Activated CD8-positive, alpha-beta memory T cell treated with anti-CD3 and anti-CD28 coated beads, Interleukin-2, amount 10 ng/mL, durations not matched to agents 7 days and 5 days (primary cell): ENCODE measurements at regions not wholly inside any gene's neighbourhood (a gene's known extent, or its start where the extent isn't known, plus 50 kb on each side); places are given as distances from the start of the nearest gene placed in this dataset.
"Not testable (repeated sequence)": the region's sequence is repeated elsewhere in the genome, so short reads cannot be mapped to it uniquely, and the experiment has no call there.

Experiments
- ATAC-seq: fragments of 150-1000 bp; cut with Tn5 transposase; one replicate; pipeline ENCODE4 v1.10.0; 2021; ENCODE audit warnings: moderate library complexity
- CTCF ChIA-PET: fragments of 350-600 bp; sonication (Branson Sonifier 250); formaldehyde crosslinking; loops from one replicate; lab custom pipeline; 2021; ENCODE audit warnings: antibody characterized with exemption; lab: Charles Lee
- DNase-seq: peaks from one replicate; pipeline ENCODE4 v3.0.0-alpha.2; 2020
- H3K27ac Mint-ChIP-seq: one replicate; pipeline ENCODE4 v1.8.0; 2021; ENCODE audit warnings: mild to moderate bottlenecking, mixed read lengths
- H3K27me3 Mint-ChIP-seq: one replicate; pipeline ENCODE4 v1.8.0; 2021; ENCODE audit warnings: mixed read lengths
- H3K36me3 Mint-ChIP-seq: one replicate; pipeline ENCODE4 v1.8.0; 2021; ENCODE audit warnings: mild to moderate bottlenecking, mixed read lengths
- H3K4me1 Mint-ChIP-seq: one replicate; pipeline ENCODE4 v1.8.0; 2021; ENCODE audit warnings: mixed read lengths
- H3K4me3 Mint-ChIP-seq: one replicate; pipeline ENCODE4 v1.8.0; 2021; ENCODE audit warnings: mild to moderate bottlenecking, moderate library complexity, mixed read lengths
- H3K9me3 Mint-ChIP-seq: one replicate; pipeline ENCODE4 v1.8.0; 2022; ENCODE audit warnings: low read depth, mixed read lengths

DNA sequence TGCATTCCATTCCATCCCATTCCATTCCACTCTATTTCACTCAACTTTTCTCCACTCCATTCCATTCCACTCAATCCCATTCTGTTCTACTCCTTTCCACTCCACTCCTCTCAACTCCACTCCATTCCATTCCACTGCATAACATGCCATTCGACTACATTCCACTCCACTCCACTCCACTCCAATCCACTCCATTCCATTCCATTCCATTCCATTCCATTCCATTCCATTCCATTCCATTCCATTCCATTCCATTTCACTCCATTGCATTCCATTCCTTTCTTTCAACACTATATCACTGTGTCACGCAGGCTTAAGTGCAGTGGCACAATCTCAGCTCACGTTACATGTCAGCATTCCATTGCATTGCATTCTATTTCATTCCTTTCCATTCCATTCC lies 1430.4 kb downstream of the TSPY10 start:
- H3K36me3 Mint-ChIP-seq = peaks cover 51% of the 10 kb centered on the region
- DNase-seq, H3K27ac Mint-ChIP-seq, ATAC-seq, CTCF ChIA-PET, H3K4me1 Mint-ChIP-seq, H3K27me3 Mint-ChIP-seq, H3K4me3 Mint-ChIP-seq: not testable (repeated sequence)
- H3K9me3 Mint-ChIP-seq = peaks cover 77% of the 10 kb centered on the region

DNA sequence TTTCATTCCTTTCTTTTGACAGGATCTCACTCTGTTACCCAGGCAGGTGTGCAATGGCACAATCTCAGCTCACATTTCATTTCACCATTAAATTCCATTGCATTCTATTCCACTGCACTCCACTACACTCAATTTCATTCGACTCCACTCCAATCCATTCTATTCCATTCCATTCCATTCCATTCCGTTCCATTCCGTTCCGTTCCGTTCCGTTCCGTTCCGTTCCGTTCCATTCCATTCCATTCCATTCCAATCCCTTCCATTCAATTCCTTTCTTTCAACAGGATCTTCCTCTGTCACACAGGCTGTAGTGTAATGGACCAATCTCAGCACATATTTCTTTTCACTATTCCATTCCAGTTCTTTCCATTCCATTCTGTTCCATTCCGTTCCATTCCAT lies 1445.7 kb downstream of the TSPY10 start:
- ATAC-seq = no peak
- H3K9me3 Mint-ChIP-seq = peaks cover 90% of the 10 kb centered on the region

DNA sequence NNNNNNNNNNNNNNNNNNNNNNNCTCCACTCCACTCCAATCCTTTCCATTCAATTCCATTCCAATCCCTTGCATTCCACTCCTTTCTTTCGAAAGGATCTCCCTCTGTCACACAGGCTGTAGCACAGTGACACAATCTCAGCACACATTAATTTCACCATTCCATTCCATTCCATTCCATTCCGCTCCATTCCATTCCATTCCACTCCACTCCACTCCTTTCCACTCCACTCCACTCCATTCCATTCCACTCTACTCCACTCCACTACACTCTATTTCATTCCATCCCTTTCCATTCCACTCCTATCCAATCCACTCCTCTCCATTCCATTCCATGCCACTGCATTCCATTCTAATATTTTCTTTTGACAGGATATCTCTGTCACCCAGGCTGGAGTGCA lies 1459.0 kb downstream of the TSPY10 start:
- no peak for ATAC-seq
- Mint-ChIP-seq H3K4me1 (no peaks in the 10 kb centered on the region), H3K27ac (no peak overlapping the region), H3K4me3 (no peak overlapping the region), H3K9me3 (peaks cover 93% of the 10 kb centered on the region), H3K27me3 (no peaks in the 10 kb centered on the region), H3K36me3 (peaks cover 47% of the 10 kb centered on the region)
- no peak for DNase-seq
- CTCF ChIA-PET = no interaction called here

More for the DNA sequence above, 1445.7 kb downstream of the TSPY10 start:
- CTCF ChIA-PET = no interaction called here
- Mint-ChIP-seq H3K27me3 (no peaks in the 10 kb centered on the region), H3K4me3 (no peak overlapping the region), H3K27ac (no peak overlapping the region), H3K36me3 (peaks cover 40% of the 10 kb centered on the region), H3K4me1 (no peaks in the 10 kb centered on the region)
- DNase-seq = no peak

DNA sequence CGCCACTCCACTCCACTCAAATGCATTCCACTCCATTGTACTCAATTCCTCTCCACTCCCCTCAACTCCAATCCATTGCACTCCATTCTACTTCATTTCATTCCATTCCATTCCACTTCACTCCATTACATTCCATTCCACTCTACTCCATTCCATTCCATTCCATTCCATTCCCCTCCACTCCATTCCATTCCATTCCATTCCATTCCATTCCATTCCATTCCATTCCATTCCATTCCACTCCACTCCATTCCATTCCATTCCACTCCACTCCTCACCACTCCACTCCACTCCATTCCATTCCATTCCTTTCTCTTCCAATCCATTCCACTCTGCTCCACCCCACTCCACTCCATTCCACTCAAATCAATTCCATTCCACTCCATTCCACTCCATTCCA lies 1459.9 kb downstream of the TSPY10 start:
- no peak overlapping the region for H3K27ac Mint-ChIP-seq
- H3K36me3 Mint-ChIP-seq = peaks cover 52% of the 10 kb centered on the region
- H3K4me3 Mint-ChIP-seq = no peak overlapping the region
- no peaks in the 10 kb centered on the region for H3K4me1 Mint-ChIP-seq
- H3K27me3 Mint-ChIP-seq = no peaks in the 10 kb centered on the region
- DNase-seq = no peak
- CTCF ChIA-PET = no interaction called here
- peaks cover 95% of the 10 kb centered on the region for H3K9me3 Mint-ChIP-seq
- ATAC-seq = no peak

DNA sequence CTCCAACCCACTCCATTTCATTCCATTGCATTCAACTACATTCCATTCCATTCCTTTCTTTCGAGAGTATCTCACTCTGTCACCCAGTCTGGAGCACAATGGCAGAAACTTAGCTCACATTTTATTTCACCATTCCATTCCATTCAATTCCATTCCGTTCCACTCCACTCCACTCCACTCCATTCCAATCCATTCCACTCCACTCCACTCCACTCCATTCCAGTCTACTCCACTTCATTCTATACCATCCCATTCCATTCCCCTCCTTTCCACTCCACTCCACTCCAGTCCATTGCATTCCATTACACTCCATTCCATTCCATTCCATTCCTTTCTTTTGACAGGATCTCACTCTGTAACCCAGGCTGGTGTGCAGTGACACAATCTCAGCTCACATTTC lies 1466.3 kb downstream of the TSPY10 start:
- Mint-ChIP-seq H3K4me1 (no peaks in the 10 kb centered on the region), H3K27ac (no peak overlapping the region), H3K9me3 (peaks cover 96% of the 10 kb centered on the region), H3K36me3 (peaks cover 58% of the 10 kb centered on the region), H3K27me3 (no peaks in the 10 kb centered on the region), H3K4me3 (no peak overlapping the region)
- no peak for ATAC-seq
- DNase-seq = no peak
- CTCF ChIA-PET = no interaction called here

DNA sequence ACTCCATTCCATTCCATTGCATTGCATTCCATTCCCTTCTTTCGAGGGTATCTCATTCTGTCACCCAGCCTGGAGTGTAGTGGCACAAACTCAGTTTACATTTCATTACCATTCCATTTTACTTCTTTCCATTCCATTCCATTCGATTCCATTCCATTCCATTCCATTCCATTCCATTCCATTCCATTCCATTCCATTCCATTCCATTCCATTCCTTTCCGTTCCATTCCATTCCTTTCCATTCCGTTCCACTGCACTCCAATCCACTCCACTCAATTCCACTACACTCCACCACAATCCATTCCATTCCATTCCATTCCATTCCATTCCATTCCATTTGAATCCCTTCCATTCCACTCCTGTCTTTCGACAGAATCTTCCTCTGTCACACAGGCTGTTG lies 1472.0 kb downstream of the TSPY10 start:
- H3K4me3 Mint-ChIP-seq, H3K27me3 Mint-ChIP-seq, H3K4me1 Mint-ChIP-seq, H3K27ac Mint-ChIP-seq, DNase-seq, CTCF ChIA-PET, ATAC-seq: not testable (repeated sequence)
- Mint-ChIP-seq H3K36me3 (peaks cover 43% of the 10 kb centered on the region), H3K9me3 (peaks cover 69% of the 10 kb centered on the region)

DNA sequence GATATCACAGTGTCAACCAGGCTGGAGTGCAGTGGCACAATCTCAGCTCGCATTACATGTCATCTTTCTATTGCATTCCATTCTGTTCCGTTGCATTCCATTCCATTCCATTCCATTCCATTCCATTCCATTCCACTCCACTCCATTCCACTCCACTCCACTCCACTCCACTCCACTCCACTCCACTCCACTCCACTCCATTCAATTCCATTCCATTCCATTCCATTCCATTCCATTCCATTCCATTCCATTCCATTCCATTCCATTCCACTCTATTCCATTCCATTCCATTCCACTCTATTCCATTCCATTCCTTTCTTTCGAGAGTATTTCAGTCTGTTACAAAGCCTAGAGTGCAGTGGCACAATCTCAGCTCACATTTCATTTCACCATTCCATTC lies 1486.5 kb downstream of the TSPY10 start:
- Mint-ChIP-seq H3K36me3 (peaks cover 45% of the 10 kb centered on the region), H3K9me3 (peaks cover 68% of the 10 kb centered on the region)
- H3K27ac Mint-ChIP-seq, ATAC-seq, H3K4me3 Mint-ChIP-seq, DNase-seq, CTCF ChIA-PET, H3K4me1 Mint-ChIP-seq, H3K27me3 Mint-ChIP-seq: not testable (repeated sequence)

DNA sequence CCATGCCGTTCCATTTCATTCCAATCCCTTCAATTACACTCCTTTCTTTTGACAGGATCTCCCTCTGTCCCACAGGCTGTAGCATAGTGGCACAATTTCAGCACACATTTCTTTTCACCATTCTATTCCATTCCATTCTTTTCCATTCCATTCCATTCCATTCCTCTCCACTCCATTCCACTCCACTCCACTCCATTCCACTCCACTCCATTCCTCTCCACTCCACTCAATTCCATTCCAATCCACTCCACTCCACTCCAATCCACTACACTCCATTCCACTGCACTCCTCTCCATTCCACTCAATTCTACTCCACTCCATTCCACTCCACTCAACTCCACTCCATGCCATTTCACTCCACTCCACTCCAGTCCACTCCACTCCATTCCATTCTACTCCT lies 1495.1 kb downstream of the TSPY10 start:
- no peak overlapping the region for H3K27ac Mint-ChIP-seq
- DNase-seq (no peak), ATAC-seq (no peak)
- peaks cover 84% of the 10 kb centered on the region for H3K9me3 Mint-ChIP-seq
- CTCF ChIA-PET = no interaction called here
- H3K27me3 Mint-ChIP-seq = no peaks in the 10 kb centered on the region
- peaks cover 52% of the 10 kb centered on the region for H3K36me3 Mint-ChIP-seq
- no peak overlapping the region for H3K4me3 Mint-ChIP-seq
- H3K4me1 Mint-ChIP-seq = no peaks in the 10 kb centered on the region

DNA sequence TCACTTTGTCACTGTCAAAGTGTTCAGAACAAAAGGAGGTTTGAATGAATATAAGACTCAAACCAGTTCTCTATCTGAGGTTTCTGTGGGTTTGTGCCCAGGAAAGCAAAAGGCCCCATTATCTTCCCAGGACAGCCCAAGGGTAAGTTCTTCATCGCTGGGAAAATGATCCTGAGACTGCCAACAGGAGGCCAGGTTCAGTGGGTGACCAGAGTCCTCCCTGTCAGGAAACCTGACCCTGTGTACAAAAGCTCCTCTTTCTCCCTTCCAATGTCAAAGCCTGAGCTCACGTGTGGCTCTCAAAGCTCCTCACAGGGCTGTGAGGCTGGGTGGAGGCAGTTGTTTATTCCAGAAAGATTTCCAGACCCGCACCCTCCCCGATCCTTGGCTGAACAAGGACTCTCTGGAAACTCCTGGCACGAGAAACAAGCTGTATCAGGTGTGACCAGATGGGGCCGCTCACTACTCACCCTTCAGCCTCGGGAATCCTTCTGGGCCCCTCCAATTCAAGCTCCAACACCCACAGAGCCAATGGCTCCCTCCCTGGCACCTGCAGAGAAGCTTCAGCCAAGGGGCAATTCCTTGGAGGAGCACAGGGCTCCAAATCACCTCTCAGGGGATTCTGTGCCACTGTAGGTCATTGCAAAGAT lies 1516.7 kb downstream of the TSPY10 start:
- peaks cover 3% of the 10 kb centered on the region for H3K36me3 Mint-ChIP-seq
- no peaks in the 10 kb centered on the region for H3K27me3 Mint-ChIP-seq
- CTCF ChIA-PET = no interaction called here
- no peaks in the 10 kb centered on the region for H3K4me1 Mint-ChIP-seq
- ATAC-seq = no peak
- no peak for DNase-seq
- no peak overlapping the region for H3K4me3 Mint-ChIP-seq
- H3K9me3 Mint-ChIP-seq = peaks cover 36% of the 10 kb centered on the region
- H3K27ac Mint-ChIP-seq = no peak overlapping the region

DNA sequence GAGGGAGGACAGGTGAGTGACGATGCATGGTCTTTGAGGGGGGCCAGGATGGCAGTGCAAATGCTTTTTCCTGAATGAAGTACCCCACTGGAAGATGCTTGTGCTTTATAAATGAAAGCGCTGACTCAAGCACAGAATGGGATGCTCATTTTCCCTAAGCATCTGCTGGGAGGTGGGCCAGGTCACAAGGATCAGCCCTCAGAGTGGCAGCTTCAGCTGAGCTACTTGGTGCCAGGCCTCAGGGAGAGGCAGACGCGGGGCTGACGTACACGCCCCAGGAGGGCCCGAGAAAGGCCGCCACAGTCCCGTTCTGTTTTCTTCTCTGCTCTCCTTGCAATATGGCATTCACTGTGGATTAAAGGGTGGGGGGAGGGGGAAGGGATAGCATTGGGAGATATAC lies 1535.8 kb downstream of the TSPY10 start:
- Mint-ChIP-seq H3K9me3 (peaks cover 2% of the 10 kb centered on the region), H3K27me3 (no peaks in the 10 kb centered on the region), H3K36me3 (no peaks in the 10 kb centered on the region), H3K4me1 (no peaks in the 10 kb centered on the region), H3K27ac (no peak overlapping the region), H3K4me3 (no peak overlapping the region)
- DNase-seq (no peak), ATAC-seq (no peak)
- CTCF ChIA-PET = no interaction called here

DNA sequence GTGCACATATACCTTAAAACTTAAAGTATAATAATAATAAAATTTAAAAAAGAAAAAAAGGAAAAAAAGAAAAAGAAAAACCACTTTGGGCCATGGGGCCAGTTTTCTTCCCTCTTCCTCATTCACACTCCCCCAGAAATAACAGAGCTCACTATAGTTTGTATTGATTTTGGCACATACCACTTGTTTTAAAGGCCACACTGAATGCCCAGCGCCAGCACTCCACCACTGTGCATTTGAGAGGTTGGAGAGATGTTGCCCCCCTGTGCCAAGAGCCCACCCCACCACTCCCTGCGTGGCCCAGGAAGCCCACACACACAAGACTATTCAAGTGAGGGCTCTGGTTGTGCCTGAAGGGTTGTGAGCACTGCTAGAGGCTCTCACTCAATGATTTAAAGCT lies 1536.3 kb downstream of the TSPY10 start:
- Mint-ChIP-seq H3K4me1 (no peaks in the 10 kb centered on the region), H3K36me3 (no peaks in the 10 kb centered on the region), H3K27me3 (no peaks in the 10 kb centered on the region), H3K9me3 (peaks cover 2% of the 10 kb centered on the region), H3K27ac (no peak overlapping the region), H3K4me3 (no peak overlapping the region)
- DNase-seq (no peak), ATAC-seq (no peak)
- CTCF ChIA-PET = no interaction called here

DNA sequence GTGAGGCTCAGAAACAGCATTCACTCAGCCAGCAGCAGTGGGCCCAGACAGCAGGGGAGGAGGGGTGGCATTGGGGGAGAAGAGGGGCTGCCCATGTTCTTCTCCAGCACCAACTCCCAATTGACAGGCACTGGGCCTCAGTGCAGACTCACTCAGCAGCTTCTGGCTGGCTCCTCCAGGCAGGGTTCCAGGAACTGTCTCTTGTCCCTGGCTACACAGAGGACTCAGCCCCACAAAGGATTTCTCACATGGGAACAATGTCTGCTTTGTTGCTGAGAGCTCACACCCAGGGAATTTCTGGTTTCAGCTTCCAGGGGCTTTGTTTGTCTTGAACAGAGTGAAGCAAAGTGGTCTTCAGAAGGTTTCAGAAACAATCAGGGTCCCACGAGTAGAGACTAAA lies 1536.7 kb downstream of the TSPY10 start:
- no peaks in the 10 kb centered on the region for H3K4me1 Mint-ChIP-seq
- no peak overlapping the region for H3K4me3 Mint-ChIP-seq
- CTCF ChIA-PET = no interaction called here
- DNase-seq (no peak), ATAC-seq (no peak)
- H3K27me3 Mint-ChIP-seq = no peaks in the 10 kb centered on the region
- no peak overlapping the region for H3K27ac Mint-ChIP-seq
- H3K9me3 Mint-ChIP-seq = peaks cover 2% of the 10 kb centered on the region
- no peaks in the 10 kb centered on the region for H3K36me3 Mint-ChIP-seq

DNA sequence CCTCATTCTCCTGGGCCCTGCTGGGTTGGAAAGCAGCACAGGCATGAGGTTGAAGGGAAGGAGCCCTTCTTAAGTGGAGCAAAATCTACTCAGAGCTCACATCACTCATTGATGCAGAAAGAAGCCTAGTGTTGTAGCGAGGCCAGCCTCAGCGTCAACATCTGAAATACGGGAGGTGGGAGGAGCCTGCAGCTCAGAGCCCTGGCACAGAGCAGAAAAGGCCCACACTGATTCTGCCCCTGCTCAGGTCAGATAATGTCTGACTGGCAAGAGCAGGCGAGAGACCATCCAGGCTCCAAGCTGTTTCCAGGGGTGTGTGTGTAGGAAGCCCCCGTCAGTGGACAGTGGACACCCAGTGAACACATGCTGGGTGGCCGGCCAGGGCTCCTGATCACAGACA lies 1541.6 kb downstream of the TSPY10 start:
- H3K9me3 Mint-ChIP-seq = peaks cover 3% of the 10 kb centered on the region
- H3K27me3 Mint-ChIP-seq = no peaks in the 10 kb centered on the region
- CTCF ChIA-PET = no interaction called here

DNA sequence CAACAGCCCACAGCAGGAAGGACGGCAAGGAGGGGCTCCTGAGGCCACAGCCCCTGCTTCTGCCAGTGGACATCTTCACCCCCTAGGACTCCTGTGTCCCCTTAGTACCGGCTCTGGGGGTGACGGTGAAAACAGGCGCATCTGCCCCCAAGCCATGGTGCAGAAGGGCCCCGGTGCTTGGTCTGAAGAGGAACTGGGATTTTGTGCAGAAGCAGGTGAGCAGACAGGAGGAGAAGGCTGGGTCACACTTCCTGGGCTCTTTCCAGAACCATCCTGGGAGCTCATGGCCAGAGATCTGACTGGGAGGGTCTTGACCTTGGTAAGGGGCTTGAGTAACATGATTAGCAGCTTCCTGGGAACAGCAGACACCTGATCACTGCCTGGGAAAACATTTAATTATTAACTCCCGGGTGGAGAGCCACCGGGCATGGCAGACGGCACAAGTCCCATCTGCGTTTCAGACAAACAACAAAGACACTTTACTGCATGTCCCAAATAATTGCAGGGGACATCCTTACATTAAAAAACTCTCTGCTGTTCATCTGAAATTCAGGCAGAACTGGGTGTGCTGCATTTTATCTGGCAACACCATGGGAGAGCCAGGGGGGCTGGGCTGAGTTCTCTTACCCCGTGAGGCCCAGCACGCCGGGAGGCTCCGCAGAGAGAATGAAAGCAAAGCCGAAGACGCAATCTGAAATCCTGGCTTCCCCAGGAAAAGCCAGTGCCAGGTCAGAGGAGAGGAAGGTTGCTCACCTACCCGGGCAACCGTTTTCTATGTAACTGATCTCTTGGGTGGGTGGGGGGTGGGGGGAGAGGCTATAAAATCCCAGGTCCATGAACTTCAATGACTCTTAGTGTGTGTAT lies 1542.8 kb downstream of the TSPY10 start:
- CTCF ChIA-PET = no interaction called here
- Mint-ChIP-seq H3K4me3 (no peak overlapping the region), H3K9me3 (peaks cover 3% of the 10 kb centered on the region), H3K27me3 (no peaks in the 10 kb centered on the region), H3K4me1 (no peaks in the 10 kb centered on the region), H3K27ac (no peak overlapping the region), H3K36me3 (peaks cover 2% of the 10 kb centered on the region)
- DNase-seq = no peak
- no peak for ATAC-seq

More for the DNA sequence above, 1541.6 kb downstream of the TSPY10 start:
- H3K36me3 Mint-ChIP-seq = peaks cover 2% of the 10 kb centered on the region
- no peak for ATAC-seq
- DNase-seq = no peak
- no peak overlapping the region for H3K4me3 Mint-ChIP-seq
- H3K4me1 Mint-ChIP-seq = no peaks in the 10 kb centered on the region
- no peak overlapping the region for H3K27ac Mint-ChIP-seq
